CD14-positive monocyte (primary cell): ENCODE measurements at regions not wholly inside any gene's neighbourhood (a gene's known extent, or its start where the extent isn't known, plus 50 kb on each side); places are given as distances from the start of the nearest gene placed in this dataset.

Experiments
- DNase-seq, 3 donors: peaks; one replicate each; pipeline ENCODE4 v3.0.0-alpha.2; 2011 to 2022
- H2AFZ ChIP-seq: 2 replicates; pipeline ENCODE4 v1.6.0; 2012; ENCODE audit warnings: mild to moderate bottlenecking, low read depth, low read length, inconsistent platforms; ENCODE audit not compliant: insufficient read depth, poor library complexity, severe bottlenecking
- H3K27ac ChIP-seq, 2 donors: 1 replicate in 1 of 2; 2 replicates in 1 of 2; pipeline ENCODE4 v1.5.1; 2012 to 2013; ENCODE audit warnings: low read length in 2 of 2, control low read depth in 1 of 2, inconsistent platforms in 1 of 2, low read depth in 1 of 2, mild to moderate bottlenecking in 1 of 2
- H3K27me3 ChIP-seq, 2 donors: one replicate each; pipeline versions ENCODE4 v1.6.0 to v1.6.1; 2011 to 2013; ENCODE audit warnings: low read length in 2 of 2; ENCODE audit not compliant: control insufficient read depth in 2 of 2, insufficient read depth in 2 of 2
- H3K36me3 ChIP-seq, 2 donors: replicated peaks in 1 of 2; 1 replicate in 1 of 2; 2 replicates in 1 of 2; pipeline versions ENCODE4 v1.5.1 to v1.6.1; 2012 to 2013; ENCODE audit warnings: low read length in 2 of 2, control low read depth in 1 of 2, inconsistent platforms in 1 of 2, mild to moderate bottlenecking in 1 of 2; ENCODE audit not compliant: insufficient read depth in 2 of 2, control insufficient read depth in 1 of 2
- H3K4me1 ChIP-seq, 2 donors: 1 replicate in 1 of 2; 2 replicates in 1 of 2; pipeline versions ENCODE4 v1.5.1 to v1.6.1; 2012 to 2013; ENCODE audit warnings: low read length in 2 of 2, control low read depth in 1 of 2, inconsistent platforms in 1 of 2, mild to moderate bottlenecking in 1 of 2, moderate library complexity in 1 of 2; ENCODE audit not compliant: insufficient read depth in 2 of 2, control insufficient read depth in 1 of 2
- H3K4me2 ChIP-seq: replicated peaks from 2 replicates; pipeline ENCODE3; 2012; ENCODE audit warnings: low read length, moderate library complexity, mild to moderate bottlenecking; ENCODE audit not compliant: poor library complexity, severe bottlenecking; ENCODE audit errors: extremely low read depth
- H3K4me3 ChIP-seq, 3 experiments: fragments of 200-600 bp in 1 of 3; sonication (generic) in 1 of 3; replicated peaks in 1 of 3; 1 replicate in 2 of 3; 2 replicates in 1 of 3; pipeline ENCODE4 v1.5.1; 2011 to 2013; ENCODE audit warnings: low read length in 3 of 3, mild to moderate bottlenecking in 3 of 3, control low read depth in 2 of 3, low read depth in 2 of 3, inconsistent platforms in 1 of 3, moderate library complexity in 1 of 3
- H3K79me2 ChIP-seq: 2 replicates; pipeline ENCODE4 v1.6.0; 2012; ENCODE audit warnings: mild to moderate bottlenecking, control low read depth, inconsistent platforms, low read length, moderate library complexity; ENCODE audit not compliant: insufficient read depth
- H3K9ac ChIP-seq: 2 replicates; pipeline ENCODE4 v1.6.0; 2017; ENCODE audit warnings: low read length, mild to moderate bottlenecking; ENCODE audit not compliant: insufficient read depth, poor library complexity, severe bottlenecking
- H3K9me3 ChIP-seq, 2 donors: replicated peaks in 1 of 2; 1 replicate in 1 of 2; 2 replicates in 1 of 2; pipeline versions ENCODE4 v1.5.1 to v1.6.1; 2012 to 2013; ENCODE audit warnings: low read length in 2 of 2, control low read depth in 1 of 2; ENCODE audit not compliant: control insufficient read depth in 1 of 2, insufficient read depth in 1 of 2
- H4K20me1 ChIP-seq: 2 replicates; pipeline ENCODE4 v1.6.0; 2012; ENCODE audit warnings: mild to moderate bottlenecking, low read length, control low read depth, moderate library complexity; ENCODE audit not compliant: insufficient read depth
- H3K27ac Mint-ChIP-seq, 7 donors: one replicate each; pipeline ENCODE4 v1.8.0; 2020; ENCODE audit warnings: mild to moderate bottlenecking in 7 of 7, mixed read lengths in 7 of 7, moderate library complexity in 6 of 7, inconsistent platforms in 2 of 7
- H3K27me3 Mint-ChIP-seq, 3 donors: one replicate each; pipeline ENCODE4 v1.8.0; 2021 to 2022; ENCODE audit warnings: low read depth in 3 of 3, mild to moderate bottlenecking in 3 of 3, mixed read lengths in 3 of 3, moderate library complexity in 3 of 3, inconsistent platforms in 1 of 3
- H3K36me3 Mint-ChIP-seq, 2 donors: one replicate each; pipeline ENCODE4 v1.8.0; 2020; ENCODE audit warnings: mixed read lengths in 2 of 2, inconsistent platforms in 1 of 2, mild to moderate bottlenecking in 1 of 2
- H3K4me1 Mint-ChIP-seq: one replicate; pipeline ENCODE4 v1.8.0; 2020; ENCODE audit warnings: mild to moderate bottlenecking, mixed read lengths
- H3K4me3 Mint-ChIP-seq, 2 donors: one replicate each; pipeline ENCODE4 v1.8.0; 2020; ENCODE audit warnings: mild to moderate bottlenecking in 2 of 2, mixed read lengths in 2 of 2, moderate library complexity in 1 of 2
- H3K9me3 Mint-ChIP-seq, 7 donors: one replicate each; pipeline ENCODE4 v1.8.0; 2020 to 2022; ENCODE audit warnings: mixed read lengths in 7 of 7, mild to moderate bottlenecking in 6 of 7, moderate library complexity in 6 of 7, inconsistent platforms in 2 of 7
- CTCF ChIP-seq: fragments of 200-600 bp; IDR thresholded peaks from one replicate; pipeline ENCODE4 v1.8.0; 2022; ENCODE audit warnings: antibody characterized with exemption, mild to moderate bottlenecking
- WGBS: methylation state at CpG from one replicate; pipeline ENCODE4 v1.1.5; 2013; ENCODE audit warnings: missing lambda C conversion rate; ENCODE audit not compliant: insufficient coverage; 5-methylcytosine and 5-hydroxymethylcytosine counted together
- intact Hi-C, 2 donors: fragments of 100-400 bp; cut with micrococcal nuclease; formaldehyde crosslinking; loops; one replicate each; pipeline versions ENCODE4 v1.15.0 to v1.15.1; 2023

DNA sequence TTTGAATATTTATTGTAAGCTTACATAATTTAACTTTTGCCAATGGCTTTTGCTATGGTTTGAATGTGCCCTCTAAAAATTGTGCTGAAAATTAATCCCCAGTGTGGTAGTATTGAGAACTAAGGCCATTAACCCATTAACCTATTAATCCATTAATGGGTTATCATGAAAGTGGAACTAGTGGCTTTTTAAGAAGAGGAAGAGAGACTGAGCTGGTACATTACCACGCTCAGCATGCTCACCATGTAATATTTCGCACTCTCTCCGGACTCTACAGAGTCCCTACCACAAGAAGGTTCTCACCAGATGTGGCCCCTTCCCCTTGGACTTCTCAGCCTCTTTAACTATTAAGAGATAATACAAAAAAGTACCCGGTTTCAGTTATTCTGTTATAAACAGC, 164.4 kb upstream of the ZRANB2 start:
- Mint-ChIP-seq H3K4me1 (no peaks in the 10 kb centered on the region), H3K36me3 (no peaks in the 10 kb centered on the region), H3K27ac (no peak overlapping the region), H3K9me3 (peaks cover 0 to 7% (median 3%) of the 10 kb centered on the region in 7 donors), H3K27me3 (peaks cover 0 to 1% (median 0%) of the 10 kb centered on the region in 3 donors), H3K4me3 (no peak overlapping the region)
- no CpG with 5 or more reads among the region's 4 CpGs for WGBS
- no peak for DNase-seq
- Histone ChIP-seq H4K20me1 (no peaks in the 10 kb centered on the region), H3K27ac (no peak overlapping the region), H3K36me3 (no peaks in the 10 kb centered on the region), H2AFZ (no peak overlapping the region), H3K4me1 (no peaks in the 10 kb centered on the region), H3K27me3 (no peaks in the 10 kb centered on the region), H3K9ac (no peak overlapping the region), H3K79me2 (no peaks in the 10 kb centered on the region), H3K9me3 (no peaks in the 10 kb centered on the region), H3K4me2 (no peak overlapping the region), H3K4me3 (no peak overlapping the region)
- no peak for TF ChIP-seq CTCF
- intact Hi-C loops = no loop called here

- no peak for DNase-seq
- no CpG with 5 or more reads among the region's 1 CpG for WGBS
- no peaks in the 10 kb centered on the region for H3K4me1 Mint-ChIP-seq
- Histone ChIP-seq H4K20me1 (no peaks in the 10 kb centered on the region), H3K36me3 (no peaks in the 10 kb centered on the region), H3K4me1 (no peaks in the 10 kb centered on the region), H3K79me2 (no peaks in the 10 kb centered on the region), H2AFZ (no peak overlapping the region), H3K9me3 (no peaks in the 10 kb centered on the region), H3K27me3 (no peaks in the 10 kb centered on the region), H3K9ac (no peak overlapping the region), H3K4me2 (no peak overlapping the region), H3K27ac (no peak overlapping the region), H3K4me3 (no peak overlapping the region)
- H3K9me3 Mint-ChIP-seq = peaks cover 0 to 5% (median 0%) of the 10 kb centered on the region in 7 donors
- H3K27me3 Mint-ChIP-seq = peaks cover 0 to 1% (median 0%) of the 10 kb centered on the region in 3 donors
- intact Hi-C loops = no loop called here
- H3K27ac Mint-ChIP-seq = no peak overlapping the region
- no peaks in the 10 kb centered on the region for H3K36me3 Mint-ChIP-seq
- TF ChIP-seq CTCF = no peak
- H3K4me3 Mint-ChIP-seq = no peak overlapping the region
Observed at GRCh38 chr1:71242239-71242638, 161.4 kb upstream of the ZRANB2 start.
